HEK293T (cell line): ENCODE measurements at regions not wholly inside any gene's neighbourhood (a gene's known extent, or its start where the extent isn't known, plus 50 kb on each side); places are given as distances from the start of the nearest gene placed in this dataset.

Source experiments
- TARDBP ChIP-seq: fragments of 450-650 bp; IDR thresholded peaks from 2 replicates; pipeline ENCODE4 v1.6.1; 2016
- ZNF384 ChIP-seq: fragments of 450-650 bp; IDR thresholded peaks from 2 replicates; pipeline ENCODE4 v1.6.1; 2016

DNA sequence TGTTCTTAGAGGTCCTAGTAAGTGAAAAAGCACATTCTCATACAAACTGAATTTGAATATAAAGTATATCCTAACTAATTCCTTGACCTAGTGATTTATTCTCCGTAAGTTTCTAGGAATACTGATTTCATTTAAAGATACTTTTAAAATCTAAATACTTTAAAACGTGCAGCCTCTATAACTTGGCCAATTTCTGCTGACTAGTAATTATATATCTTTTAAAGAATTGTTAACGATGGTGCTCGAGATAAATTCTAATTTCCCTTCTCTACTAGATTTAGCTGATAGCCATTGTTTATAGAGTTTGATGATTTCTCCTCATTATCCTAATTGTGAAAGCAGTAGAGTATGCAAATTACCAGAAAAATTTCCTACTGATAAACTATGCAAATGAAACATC lies 257.9 kb downstream of the ADAMTS20 start:
- TF ChIP-seq TARDBP (no peak), ZNF384 (no peak)
